Skin epidermis (tissue), 12 donors: ENCODE measurements at regions not wholly inside any gene's neighbourhood (a gene's known extent, or its start where the extent isn't known, plus 50 kb on each side); places are given as distances from the start of the nearest gene placed in this dataset.

Experiments
- H3K27ac ChIP-seq, 21 experiments: fragments of 200-600 bp; sonication (generic) in 11 of 21; one replicate each; pipeline ENCODE4 v1.5.0; 2020; ENCODE audit warnings: mild to moderate bottlenecking in 3 of 21, inconsistent platforms in 2 of 21, moderate library complexity in 2 of 21
- H3K4me3 ChIP-seq, 7 experiments: fragments of 200-600 bp; sonication (generic) in 2 of 7; one replicate each; pipeline ENCODE4 v1.5.0; 2020; ENCODE audit warnings: inconsistent platforms in 2 of 7, mild to moderate bottlenecking in 2 of 7, moderate library complexity in 1 of 7

DNA sequence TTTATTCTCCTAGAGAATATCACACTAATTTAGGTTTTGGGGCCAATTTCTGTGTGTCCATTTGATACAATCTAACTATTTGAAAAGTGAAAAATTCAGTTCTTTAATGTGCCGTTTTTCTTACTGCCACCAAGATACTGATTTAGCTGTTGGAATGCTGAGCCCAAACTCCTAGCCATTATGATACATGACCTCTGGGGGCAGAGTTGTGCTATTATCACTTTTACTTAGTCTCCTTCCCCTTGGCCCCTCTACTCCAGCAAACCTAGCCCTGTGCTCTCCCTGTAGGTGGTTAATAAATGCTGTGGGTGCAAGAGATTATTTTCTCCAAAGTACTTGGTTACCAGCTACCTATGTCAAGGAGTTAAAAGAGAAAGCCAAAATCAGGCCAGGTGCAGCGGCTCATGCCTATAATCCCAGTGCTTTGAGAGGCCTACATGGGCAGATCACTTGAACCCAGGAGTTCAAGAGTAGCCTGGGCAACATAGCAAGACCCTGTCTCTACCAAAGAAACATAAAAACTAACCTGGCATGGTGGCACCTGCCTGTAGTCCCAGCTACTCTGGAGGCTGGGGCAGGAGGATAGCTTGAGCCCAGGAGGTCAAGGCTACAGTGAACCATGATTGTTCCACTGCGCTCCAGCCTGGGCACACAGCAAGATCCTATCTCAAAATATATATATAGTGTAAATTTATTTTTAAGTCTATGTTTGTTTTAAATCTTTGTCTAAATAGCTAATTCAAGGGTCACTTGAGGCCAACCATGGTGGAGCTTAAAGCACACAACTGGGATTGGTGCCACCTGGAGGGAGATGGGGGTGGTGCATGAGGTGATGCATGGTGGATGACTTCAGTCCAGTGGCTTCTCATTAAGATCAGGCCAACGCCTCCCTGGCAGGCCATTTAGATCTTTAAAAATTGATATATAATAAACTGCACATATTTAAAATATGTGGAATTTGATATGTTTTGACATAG is 193.2 kb upstream of the PLET1 start:
- no peak overlapping the region for H3K4me3 ChIP-seq
- no peak overlapping the region for H3K27ac ChIP-seq

DNA sequence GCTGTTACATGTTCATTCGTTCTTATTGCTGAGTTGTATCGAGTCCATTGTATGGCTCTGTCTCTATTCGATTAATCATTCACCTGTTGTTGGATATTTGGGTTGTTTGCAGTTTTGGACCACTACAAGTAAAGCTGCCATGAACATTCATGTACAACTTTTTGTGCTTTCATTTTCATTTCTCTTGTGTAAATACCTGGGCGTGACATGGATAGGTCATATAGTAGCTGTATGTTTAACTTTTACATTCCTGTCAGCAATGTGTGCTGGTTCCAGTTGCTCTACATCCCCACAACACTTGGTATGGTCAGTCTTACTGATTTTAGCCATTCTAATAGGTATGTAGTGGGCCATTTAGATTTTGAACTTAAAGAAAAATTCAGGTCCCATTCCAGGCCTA is 194.2 kb upstream of the PLET1 start:
- Histone ChIP-seq H3K4me3 (no peak overlapping the region), H3K27ac (no peak overlapping the region)

DNA sequence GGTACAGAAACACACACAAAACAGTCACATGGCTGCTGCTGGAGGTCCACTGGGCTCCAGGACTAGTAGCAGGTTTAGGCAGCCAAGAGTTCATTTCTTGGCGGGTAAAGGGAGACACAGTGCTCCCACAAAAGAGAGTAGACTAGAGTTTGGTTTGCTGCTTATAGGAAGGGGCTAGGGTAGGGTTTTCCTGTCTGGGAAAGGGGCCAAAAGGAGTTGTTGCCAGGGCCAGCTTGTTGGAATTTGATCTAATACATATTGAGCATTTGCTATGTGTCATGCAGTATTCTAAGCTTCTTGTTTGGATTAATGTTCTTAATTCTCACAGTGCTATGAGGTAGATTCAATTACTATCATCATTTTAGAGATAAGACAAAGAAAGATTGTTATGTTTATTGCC is 195.1 kb upstream of the PLET1 start:
- Histone ChIP-seq H3K4me3 (no peak overlapping the region), H3K27ac (no peak overlapping the region)

DNA sequence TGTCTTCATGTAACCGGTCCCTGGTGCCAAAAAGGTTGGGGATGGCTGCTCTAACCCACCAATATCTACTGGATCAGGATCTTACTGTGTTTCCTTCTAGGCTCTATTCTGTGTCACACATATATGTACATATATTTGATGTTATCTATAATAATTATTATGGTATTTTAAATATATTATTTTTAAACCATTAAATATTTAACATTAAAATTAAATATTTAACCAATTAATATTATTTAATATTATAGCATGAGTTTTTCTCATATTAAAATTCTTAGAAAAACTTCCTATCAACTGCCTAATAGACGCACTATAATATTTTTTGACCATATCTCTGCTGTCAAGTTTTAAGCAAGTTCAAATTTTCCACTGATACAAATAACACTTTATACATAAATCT is 196.9 kb upstream of the PLET1 start:
- Histone ChIP-seq H3K27ac (no peak overlapping the region), H3K4me3 (no peak overlapping the region)

DNA sequence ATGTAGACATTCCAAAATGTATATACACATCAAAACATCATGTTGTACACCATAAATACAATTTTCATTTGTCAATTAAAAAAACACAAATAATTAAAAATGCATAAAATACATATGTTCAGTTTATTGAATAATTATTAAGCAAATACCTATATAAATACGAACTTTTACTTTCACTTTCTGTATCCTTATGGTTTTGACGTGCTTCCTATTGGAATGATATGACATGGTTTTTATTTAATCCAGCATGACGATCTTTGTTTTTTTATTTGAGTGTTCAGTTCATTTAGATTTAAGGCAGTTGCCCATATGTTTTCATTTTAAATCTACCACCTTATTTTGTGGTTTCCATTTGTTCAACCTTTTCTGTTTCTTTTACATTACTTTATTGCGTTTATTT is 198.3 kb upstream of the PLET1 start:
- Histone ChIP-seq H3K4me3 (no peak overlapping the region), H3K27ac (no peak overlapping the region)

DNA sequence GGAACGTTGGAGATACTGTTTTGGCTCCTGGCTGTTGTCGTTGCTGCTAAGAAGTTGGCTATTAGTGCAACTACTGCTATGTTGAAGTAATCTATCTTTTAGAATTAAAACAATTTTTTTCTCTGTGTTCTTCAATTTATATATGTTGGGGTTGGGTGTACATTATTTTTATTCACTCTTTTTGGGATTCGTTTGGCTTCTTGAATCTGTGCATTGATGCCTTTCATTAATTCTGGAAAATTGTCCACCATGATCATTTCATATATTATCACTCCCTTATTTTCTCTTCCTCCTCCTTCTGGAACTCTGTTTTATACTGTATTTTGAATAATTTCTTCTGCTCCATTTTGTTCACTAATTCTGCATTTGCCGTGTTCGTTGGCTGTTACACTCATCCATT is 199.5 kb upstream of the PLET1 start:
- H3K4me3 ChIP-seq = no peak overlapping the region
- no peak overlapping the region for H3K27ac ChIP-seq

DNA sequence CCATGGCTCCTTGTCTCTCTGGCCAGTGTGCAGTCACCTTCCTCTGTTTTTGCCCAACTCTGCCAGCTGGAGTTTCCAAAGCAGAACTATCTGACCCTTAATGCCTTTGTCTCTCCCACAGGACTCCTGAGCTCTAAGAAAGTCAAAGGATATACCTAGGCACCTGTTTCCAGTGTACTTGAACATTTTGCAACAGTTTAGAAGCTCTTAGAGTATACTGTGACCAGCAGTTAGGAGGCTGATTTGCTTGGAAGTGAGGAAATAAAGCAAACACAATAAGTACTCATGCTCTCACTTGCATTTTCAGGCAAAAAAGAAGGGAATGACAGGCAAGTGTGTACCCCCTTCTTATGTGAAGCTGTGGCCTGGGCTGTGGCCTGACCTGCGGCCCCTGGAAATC is 204.3 kb upstream of the PLET1 start:
- Histone ChIP-seq H3K27ac (no peak overlapping the region), H3K4me3 (no peak overlapping the region)

DNA sequence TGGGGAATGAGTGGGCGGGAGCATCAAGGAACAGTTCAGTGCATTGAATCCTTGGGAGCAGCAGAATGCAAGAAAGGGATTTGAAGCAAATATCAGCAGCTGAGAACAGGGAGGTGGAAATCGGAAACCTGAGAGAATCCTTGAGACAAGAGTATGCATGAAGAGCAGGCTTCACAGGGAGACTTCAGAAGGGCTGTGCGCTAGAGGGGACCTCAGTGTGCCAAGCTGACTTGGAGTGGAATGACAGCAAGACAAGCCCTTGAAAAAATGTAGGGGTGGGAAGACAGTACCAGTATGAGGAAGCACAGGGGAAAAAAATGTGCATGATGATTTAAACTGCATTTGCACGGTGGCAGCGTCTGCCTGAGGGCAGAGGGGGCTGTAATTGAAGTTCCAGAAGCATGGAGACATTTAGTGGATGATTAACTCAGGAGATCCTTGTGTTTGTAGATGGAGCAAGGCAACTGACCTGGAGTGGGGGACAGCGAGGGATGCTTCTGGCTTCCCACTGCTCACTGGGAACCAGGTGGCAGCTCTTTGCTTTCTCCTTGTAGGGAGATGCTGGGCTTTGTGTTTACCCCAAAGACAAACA is 204.9 kb upstream of the PLET1 start:
- Histone ChIP-seq H3K4me3 (no peak overlapping the region), H3K27ac (no peak overlapping the region)

DNA sequence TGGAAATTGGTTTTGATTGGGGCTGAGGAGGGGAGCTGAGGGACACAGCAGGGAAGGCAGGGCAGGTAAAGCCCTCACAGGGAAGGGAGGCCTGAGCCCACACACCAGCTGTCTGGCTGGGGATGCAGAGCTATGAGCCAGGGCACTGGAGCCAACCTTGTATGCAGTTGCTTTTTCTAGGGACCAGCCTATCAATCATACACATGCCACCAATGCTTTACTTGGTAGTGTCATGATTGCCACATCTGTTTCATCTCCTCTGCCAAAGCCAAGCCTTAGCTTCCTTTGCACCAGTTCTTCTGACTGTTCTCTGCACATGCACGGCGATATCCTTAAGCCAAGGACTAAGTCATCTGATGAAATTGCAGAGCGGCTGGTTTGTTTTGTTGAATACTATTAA is 207.1 kb upstream of the PLET1 start:
- H3K27ac ChIP-seq = no peak overlapping the region
- no peak overlapping the region for H3K4me3 ChIP-seq

DNA sequence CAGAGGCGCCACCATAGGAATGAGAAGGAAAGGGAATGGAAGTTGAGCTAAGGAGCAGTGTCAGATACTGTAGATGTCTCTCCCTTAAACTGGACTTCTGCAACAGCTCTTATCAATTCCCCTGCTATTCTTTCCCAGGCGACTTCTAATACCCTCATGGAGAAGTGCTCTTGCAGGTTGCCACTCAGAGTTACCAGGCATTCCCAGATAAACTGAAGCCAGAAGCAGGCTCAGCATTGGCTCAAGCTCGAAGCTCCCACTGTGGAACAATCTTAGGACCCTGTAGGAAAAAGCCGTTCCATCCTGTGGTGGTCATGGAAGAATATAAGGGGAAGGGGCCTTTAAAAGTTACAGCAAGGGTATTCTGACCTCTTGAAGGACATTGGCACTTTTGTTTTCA is 208.7 kb upstream of the PLET1 start:
- H3K4me3 ChIP-seq = no peak overlapping the region
- H3K27ac ChIP-seq = no peak overlapping the region

DNA sequence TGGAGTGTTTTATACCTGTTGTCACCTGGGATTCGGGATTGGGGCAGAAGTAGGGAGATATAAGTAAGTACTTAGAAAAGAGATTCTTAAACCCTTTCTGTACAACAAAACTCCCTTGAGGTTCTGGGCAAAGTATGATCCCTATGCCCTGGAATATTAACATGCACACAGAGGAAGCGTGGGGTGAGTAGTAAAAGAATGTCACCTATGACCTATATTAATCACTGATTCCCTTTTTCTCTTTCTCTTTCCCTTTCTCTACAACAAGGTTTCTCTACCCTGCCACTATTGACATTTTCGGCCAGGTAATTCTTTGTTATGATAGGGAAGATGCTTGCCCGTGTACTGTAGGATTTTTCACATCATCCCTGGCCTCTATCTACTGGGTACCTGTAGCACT is 209.7 kb upstream of the PLET1 start:
- Histone ChIP-seq H3K27ac (no peak overlapping the region), H3K4me3 (no peak overlapping the region)

DNA sequence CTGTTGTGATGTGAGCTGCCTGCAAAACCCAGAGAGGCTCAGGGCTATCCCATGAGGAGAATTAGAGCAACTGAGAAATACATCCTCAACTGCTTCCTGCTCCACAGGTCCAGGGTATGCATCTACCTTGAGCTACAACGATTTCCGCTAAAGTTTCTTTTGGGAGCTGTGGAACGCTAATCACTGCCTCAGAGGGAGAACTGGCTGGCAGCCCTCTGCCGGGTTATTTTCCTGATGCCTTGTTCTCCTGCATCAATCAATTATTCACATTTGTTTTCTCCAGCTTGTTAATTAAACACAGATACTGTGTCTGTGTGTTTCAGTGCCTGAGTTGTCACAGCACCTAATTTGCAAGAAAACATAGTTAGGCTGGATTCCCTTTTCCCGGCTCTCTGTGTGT is 211.1 kb upstream of the PLET1 start:
- Histone ChIP-seq H3K4me3 (no peak overlapping the region), H3K27ac (no peak overlapping the region)

DNA sequence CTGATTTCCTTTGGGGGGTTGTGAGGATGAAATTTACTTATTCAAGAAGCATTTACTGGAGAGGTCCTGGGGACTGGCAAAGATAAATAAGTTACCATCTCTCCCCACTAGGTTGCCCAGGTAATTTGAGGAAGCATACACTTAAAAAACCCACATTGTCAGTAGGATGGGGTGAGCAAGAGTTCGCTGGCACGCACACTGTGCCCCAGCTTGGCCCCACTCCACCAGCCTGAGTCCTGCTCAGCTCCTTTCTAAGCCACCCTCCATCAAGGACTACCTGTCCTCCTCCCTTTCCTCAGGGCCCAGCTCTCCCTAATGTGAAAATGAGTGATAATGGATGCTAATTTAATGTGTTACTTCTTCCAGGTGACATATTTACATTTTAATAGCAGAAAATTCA is 216.5 kb upstream of the PLET1 start:
- Histone ChIP-seq H3K27ac (no peak overlapping the region), H3K4me3 (no peak overlapping the region)

DNA sequence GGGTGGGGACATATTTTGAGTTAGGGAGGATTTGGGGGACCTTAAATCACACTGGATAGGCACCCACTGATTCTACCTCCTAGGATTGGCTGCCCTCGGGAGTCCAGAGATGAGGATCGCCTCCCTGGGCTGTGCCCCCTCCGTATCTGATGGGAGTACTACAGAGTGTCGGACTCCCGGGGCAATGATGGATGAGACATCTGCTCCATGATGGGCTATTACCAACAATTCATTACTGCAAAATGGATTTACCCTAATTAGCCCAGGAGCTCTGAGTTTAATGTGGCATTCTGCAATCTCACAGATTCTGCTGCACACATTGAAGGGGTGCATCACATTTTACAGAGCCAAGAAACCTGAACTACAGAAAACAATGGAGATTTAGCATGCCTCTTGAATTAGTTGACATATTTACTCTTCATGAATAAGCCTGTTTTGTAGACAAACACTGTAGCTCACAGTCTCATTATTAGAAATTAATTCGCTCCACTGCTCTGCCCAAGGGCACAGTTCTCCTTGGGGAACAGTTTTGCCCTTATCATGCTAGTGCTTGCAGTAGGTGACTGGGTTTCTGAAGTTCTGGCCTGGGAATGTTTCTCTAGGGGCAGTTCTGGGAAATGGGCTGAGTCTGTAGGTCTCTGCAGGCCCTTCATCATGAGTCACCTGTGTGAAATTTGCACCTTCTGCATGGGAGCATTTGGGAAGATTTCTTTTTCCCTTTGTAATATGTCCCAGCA is 217.1 kb upstream of the PLET1 start:
- H3K27ac ChIP-seq = no peak overlapping the region
- no peak overlapping the region for H3K4me3 ChIP-seq

DNA sequence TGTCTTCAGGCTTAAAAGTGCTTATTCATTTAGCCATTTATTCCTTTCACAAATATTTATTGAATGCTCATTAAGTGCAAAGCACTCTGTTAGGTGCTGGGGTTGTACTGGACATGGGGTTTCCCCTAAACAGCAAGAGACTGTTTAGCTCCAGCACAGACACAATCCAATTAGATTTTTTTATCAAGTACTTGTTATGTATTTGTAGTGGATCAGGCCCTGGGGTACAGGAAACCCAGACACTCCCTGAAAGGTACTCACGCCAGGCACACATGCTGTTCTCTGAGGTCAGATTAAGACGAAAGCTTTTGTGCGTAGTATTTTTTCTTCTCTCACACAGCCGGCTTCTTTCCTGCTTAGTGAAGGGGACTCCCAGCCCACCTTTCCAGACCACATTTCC is 218.1 kb upstream of the PLET1 start:
- Histone ChIP-seq H3K4me3 (no peak overlapping the region), H3K27ac (no peak overlapping the region)

DNA sequence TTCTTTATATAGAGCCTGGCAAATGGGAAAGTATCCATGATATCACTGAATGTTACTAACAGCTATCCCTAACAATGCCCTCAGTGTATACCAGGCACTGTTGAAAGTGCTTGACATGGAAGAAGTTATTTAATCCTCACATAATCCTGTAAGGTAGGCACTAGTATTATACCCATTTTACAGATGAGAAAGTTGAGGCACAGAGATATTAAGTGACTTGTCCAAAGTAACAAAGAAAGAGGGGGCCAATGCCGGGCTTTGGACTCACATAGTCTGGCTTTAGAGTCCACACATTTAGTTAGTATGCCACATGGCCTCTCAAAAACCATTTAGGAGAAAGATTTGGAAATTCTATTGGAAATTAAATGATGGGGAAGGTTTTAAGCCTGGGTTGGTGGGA is 220.8 kb upstream of the PLET1 start:
- Histone ChIP-seq H3K27ac (no peak overlapping the region), H3K4me3 (no peak overlapping the region)

DNA sequence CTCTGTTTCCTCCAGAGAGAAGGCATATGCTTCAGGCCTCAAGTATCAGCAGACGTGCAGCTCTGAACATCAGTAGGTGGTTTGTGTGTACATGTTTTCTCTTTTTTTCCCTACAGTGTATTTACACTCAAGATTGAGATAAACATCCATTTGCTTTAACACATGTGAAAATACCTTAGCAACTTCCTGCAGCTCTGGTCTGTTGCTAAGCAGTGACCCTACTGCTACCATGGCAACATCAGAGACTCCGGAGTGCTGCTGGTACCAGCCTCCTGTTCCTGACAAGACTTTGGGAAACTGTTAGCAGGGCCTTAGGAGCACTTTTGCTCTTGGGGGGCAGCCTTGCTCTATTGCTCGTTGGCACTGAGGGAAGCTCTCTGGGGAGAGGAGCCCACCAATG is 221.2 kb upstream of the PLET1 start:
- no peak overlapping the region for H3K27ac ChIP-seq
- no peak overlapping the region for H3K4me3 ChIP-seq

DNA sequence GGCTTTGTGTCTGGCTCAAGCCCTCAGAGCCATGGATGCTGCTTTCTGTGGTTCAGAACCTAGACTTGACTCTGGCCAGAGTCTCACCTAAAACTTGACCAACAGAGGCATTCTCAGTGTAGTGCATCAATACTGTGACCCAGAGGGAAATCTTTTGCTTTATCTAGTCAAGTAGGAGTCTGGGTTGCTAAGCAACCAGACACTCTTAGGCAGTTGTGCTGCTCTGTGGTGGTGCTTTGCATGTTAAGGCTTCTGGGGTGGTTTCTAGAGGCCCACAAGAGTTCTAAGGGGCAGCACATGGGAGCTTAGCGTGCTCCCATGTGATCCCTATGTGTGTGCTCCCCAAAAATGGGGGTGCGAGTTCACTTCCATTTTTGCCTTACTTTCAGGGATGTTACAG is 224.6 kb upstream of the PLET1 start:
- Histone ChIP-seq H3K27ac (no peak overlapping the region), H3K4me3 (no peak overlapping the region)

DNA sequence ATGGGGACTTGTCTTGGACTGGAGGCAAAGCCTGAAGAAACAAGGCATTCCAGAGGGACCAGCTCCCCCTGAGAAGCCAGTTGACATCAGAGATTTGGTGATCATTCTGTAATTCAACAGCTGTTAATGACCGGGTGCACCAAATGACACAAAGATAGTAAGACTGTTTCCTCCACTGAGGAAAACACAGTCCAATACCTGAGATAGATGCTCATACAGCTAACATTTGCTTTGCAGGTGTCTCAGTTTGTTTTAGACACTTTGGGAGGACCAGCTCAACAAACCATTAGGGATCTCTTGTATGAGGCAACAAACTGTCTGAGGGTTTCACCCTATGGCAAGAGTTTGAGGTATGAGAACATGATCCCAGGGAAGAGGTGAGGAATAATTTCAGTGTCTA is 237.2 kb upstream of the PLET1 start:
- Histone ChIP-seq H3K27ac (no peak overlapping the region), H3K4me3 (no peak overlapping the region)

DNA sequence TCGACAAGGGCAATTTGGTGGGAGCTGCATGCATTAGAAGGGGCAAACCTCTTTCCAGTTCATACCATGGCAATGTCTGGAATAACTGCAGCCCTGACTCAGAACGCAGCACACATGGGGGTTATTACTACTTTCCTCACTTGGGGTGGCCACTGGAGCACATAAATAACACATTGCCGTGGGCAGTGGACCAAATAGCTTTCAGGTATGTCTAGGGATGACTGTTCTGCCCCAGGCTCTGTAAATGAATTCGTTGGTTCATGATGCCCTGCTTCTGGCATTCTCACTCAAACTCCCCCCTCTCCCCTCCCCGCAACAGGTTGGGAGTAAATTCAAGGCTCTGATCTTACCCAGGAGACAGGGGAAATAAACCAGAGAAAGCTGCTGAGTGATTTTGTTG is 238.0 kb upstream of the PLET1 start:
- H3K27ac ChIP-seq = no peak overlapping the region
- H3K4me3 ChIP-seq = no peak overlapping the region
